ENCODE measurements at regions not wholly inside any gene's neighbourhood (a gene's known extent, or its start where the extent isn't known, plus 50 kb on each side); places are given as distances from the start of the nearest gene placed in this dataset.

- DNase-seq = no peak
- H3K9me3 ChIP-seq = peaks cover 7% of the 10 kb centered on the region
- ATAC-seq = no peak
These were observed 1043.1 kb downstream of the DTWD2 start for GRCh38 chr5:117945258-117945657.

GRCh38 chr5:117943541-117943940, 1044.8 kb downstream of the DTWD2 start:
- H3K27me3 ChIP-seq = no peaks in the 10 kb centered on the region
- no peak for DNase-seq
- peaks cover 7% of the 10 kb centered on the region for H3K9me3 ChIP-seq
- no peaks in the 10 kb centered on the region for H3K4me1 ChIP-seq
- ATAC-seq = peak; percentile 39
- no peak for TF ChIP-seq CTCF (IDR thresholded peaks at IDR 0.05)
- H3K36me3 ChIP-seq = no peaks in the 10 kb centered on the region
- no peak overlapping the region for H3K27ac ChIP-seq
- intact Hi-C loops (cut with DNase I) = no loop called here
- no peak overlapping the region for H3K4me3 ChIP-seq

More at GRCh38 chr5:117945258-117945657, 1043.1 kb downstream of the DTWD2 start:
- H3K27me3 ChIP-seq = no peaks in the 10 kb centered on the region
- TF ChIP-seq CTCF (IDR thresholded peaks at IDR 0.05) = no peak
- intact Hi-C loops (cut with DNase I) = no loop called here
- H3K4me1 ChIP-seq = no peaks in the 10 kb centered on the region
- no peak overlapping the region for H3K27ac ChIP-seq
- H3K36me3 ChIP-seq = no peaks in the 10 kb centered on the region
- H3K4me3 ChIP-seq = no peak overlapping the region

- no peaks in the 10 kb centered on the region for H3K4me1 ChIP-seq
- H3K36me3 ChIP-seq = no peaks in the 10 kb centered on the region
- H3K27me3 ChIP-seq = no peaks in the 10 kb centered on the region
- intact Hi-C loops (cut with DNase I) = no loop called here
- no peak for DNase-seq
- TF ChIP-seq CTCF (IDR thresholded peaks at IDR 0.05) = no peak
- ATAC-seq = no peak
- H3K9me3 ChIP-seq = peaks cover 7% of the 10 kb centered on the region
- H3K27ac ChIP-seq = no peak overlapping the region
- H3K4me3 ChIP-seq = no peak overlapping the region
These were observed 1045.4 kb downstream of the DTWD2 start for GRCh38 chr5:117942861-117943519.

- Histone ChIP-seq H3K27me3 (no peaks in the 10 kb centered on the region), H3K9me3 (no peaks in the 10 kb centered on the region), H3K4me3 (no peak overlapping the region), H3K4me1 (peaks cover 8% of the 10 kb centered on the region), H3K27ac (no peak overlapping the region), H3K36me3 (no peaks in the 10 kb centered on the region)
- no peak for DNase-seq
- intact Hi-C loops (cut with DNase I) = loop anchor here (5.0 kb wide), 1 partner anchor 149 kb away; no protein-coding TSS in a partner anchor
- TF ChIP-seq CTCF (IDR thresholded peaks at IDR 0.05) = no peak
- ATAC-seq = no peak
These were observed 1095.1 kb downstream of the DTWD2 start for GRCh38 chr5:117893211-117893610.

GRCh38 chr5:117892360-117892759, 1096.0 kb downstream of the DTWD2 start:
- intact Hi-C loops (cut with DNase I) = loop anchor here (5.0 kb wide), 1 partner anchor 150 kb away; no protein-coding TSS in a partner anchor
- H3K27ac ChIP-seq = no peak overlapping the region
- TF ChIP-seq CTCF (IDR thresholded peaks at IDR 0.05) = no peak
- DNase-seq = no peak
- H3K4me1 ChIP-seq = peaks cover 8% of the 10 kb centered on the region
- no peak for ATAC-seq
- H3K36me3 ChIP-seq = no peaks in the 10 kb centered on the region
- H3K27me3 ChIP-seq = no peaks in the 10 kb centered on the region
- no peaks in the 10 kb centered on the region for H3K9me3 ChIP-seq
- H3K4me3 ChIP-seq = no peak overlapping the region
